HG03039 (cell line): ENCODE measurements at regions not wholly inside any gene's neighbourhood (a gene's known extent, or its start where the extent isn't known, plus 50 kb on each side); places are given as distances from the start of the nearest gene placed in this dataset.
A peak's percentile ranks its signal among the peaks of the same experiment; 100 is the strongest.

Experiments used
- ATAC-seq: cut with Tn5 transposase; IDR thresholded peaks from one replicate; pipeline ENCODE4 v1.9.1; 2021; ENCODE audit warnings: mild to moderate bottlenecking, moderate library complexity; ENCODE audit not compliant: unreplicated experiment

DNA sequence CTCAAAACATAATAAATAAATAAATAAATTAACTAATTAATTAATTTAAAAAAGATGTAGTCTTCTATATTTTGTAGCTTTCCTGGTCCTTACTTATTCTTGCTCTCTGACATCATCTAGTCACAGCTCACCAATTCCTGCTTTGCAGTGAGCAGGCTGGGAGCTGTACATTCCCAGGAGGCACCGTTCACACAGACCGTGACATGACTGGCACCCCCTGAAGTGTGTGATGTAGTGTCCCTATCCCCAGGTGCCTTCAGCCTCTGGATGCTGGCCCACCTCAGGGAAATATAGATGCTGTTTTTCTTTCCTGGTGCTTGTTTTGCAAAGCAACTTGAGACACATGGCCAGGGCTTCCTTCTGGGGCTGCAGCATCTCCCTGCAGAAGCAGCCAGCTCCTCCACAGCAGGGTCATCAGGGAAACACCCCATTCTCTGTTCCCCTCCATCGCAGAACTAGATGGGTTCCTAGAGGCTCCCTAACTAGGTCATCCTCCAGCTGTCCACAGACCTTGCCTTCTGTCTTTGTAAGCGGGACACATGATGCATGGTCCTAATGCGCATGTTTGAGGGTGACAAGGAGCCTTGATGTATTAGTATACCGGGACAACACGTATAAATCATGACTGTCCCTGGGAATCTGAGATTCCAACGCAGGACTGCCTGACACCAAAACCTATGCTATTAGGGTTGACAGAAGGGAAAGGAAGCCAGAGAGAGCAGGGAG is 76.4 kb downstream of the RHOB start:
- no peak for ATAC-seq

DNA sequence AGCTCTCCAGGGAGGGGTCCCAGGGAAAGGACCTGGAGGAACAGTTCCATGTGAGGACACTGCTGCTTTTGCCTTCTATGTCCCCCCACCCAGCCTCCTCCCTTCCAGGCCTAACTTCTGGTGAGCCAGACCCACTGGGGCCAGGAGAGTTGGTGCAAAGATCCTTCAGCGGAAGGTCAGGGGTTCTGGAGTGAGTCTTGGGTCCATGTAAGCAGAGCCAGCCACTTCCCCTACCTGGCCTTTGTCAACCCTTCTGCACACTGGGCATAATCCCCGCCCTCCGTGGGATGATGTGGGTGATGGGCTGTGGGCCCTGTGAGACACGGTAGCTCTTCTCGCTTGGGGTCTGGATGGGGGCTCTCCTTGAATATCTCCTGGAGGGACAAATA is 76.9 kb downstream of the RHOB start:
- no peak for ATAC-seq

DNA sequence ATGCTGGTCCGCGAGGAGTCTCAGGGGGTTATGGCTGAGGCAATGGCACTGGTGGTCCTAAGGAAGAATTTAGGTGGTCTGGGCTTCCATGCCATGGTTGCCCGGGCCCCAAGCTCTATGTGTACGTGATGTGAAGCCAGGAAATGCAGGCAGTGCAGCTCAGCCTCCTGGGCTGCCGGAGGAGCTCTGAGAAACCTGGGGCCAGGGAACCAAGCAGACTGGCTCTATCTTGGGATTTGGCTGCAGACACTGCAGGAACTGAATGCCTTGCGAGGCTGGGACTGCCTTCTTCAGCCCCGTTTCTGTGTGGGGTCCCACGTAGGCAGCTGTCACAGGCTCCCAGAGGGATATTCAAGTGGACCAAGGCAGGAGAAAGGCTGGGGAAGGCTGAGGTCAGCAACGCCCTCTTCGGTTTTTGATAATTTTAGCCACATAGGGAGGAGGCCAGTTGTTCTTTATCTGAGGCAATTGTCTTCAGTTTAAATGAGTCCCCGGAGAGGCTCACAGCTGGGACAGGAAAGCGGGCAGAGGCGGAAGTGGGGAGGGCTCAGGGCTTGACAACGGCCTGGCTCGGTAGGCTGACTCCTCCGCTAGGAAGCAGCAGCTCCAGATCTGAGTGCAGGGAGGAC is 77.7 kb downstream of the RHOB start:
- peak; percentile 58 for ATAC-seq

GRCh38 chr2:20525041-20526035 is 78.5 kb downstream of the RHOB start:
- peak; percentile 86 for ATAC-seq

GRCh38 chr2:20526160-20526559 is 79.3 kb downstream of the RHOB start:
- ATAC-seq, result no peak

GRCh38 chr2:20526708-20527107 is 79.8 kb downstream of the RHOB start:
- no peak for ATAC-seq

DNA sequence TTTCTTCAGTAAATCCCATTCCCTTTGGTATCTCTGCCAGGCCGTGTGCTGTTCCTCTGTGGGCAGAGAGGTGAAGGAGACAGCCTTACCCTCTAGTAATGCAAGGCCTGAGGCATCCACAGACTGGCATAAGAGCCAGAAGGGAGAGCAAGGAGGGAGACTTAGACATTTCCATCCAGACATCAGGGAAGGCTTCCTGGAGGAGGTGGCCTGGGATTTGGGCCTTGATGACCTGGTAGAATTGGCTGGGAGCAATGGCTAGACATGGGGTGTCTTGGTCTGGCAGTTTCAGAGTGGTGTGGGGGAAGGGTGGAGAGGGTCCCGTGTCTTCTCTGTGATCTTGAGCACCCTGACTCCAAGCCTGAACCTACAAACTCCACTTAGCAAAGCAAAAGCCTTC is 81.8 kb downstream of the RHOB start:
- ATAC-seq, result no peak

- no peak for ATAC-seq
Observed at GRCh38 chr2:20530520-20530919, 83.6 kb downstream of the RHOB start.

DNA sequence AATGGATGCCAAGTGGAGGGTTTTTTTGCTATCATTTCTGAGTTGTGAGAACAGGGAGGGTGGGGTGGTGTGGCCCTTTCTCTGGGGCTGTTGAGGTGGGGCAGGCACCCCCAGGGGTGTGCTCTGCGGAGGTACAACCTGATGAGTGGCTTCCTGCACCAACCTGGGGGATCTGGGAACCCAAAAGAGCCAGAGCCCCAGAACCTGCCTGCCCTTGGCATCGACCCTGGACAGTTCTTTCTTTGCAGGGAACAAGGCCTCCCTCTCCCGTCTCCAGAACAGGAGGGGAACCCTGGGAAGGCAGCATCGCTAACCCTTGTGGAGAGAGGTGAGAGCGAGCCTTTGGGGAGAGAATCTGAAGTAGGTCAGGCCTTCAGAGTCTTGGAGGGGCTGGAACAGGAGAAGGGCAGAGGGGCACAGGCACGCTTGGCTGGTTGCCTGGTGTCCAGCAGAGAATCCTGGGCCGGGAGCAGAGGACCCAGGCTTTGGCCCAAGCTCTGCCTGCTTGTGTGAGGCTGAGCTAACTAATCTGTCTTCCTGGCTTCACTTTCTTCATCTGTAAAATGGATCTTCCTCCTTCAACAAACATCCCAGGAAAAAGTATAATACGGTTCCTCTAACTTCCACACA is 84.9 kb downstream of the RHOB start:
- ATAC-seq, result no peak

DNA sequence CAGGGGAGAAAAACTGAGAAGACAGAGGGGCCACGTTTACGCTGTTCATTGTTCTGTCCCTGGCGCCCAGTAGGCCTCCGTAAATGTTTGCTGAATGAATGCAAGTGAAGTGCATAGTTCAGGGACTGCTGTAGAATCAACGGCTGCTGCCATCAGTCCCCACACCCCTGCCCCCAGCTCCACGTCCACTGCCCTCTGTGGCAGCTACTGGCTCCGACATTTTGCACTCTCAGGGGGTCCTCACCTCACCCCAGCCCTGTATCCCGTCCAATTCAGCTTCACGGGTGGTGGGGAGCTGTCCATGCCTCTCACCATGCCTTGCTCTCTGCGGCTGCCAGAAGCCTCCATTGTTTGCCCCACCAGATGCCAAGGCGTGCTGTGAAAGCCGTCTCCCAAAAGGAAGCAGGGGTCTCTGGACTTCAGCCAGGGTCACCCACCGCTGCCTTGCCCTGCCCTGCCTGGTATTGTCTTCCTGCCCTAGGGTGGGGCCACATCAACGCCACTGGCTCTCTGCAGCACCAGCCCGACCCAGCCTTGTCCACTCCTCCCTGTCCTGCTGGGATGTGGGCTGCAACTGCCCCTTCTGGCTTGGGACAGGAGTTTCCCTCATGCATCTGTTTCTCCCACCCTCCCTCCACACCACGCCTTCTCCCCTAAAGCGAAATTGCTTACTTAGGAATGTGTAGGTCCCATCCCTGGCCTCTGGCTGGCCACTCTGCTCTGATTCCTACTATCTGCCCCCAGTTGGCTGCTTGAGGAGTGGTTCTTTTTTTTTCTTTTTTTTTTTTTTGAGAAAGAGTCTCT is 86.0 kb downstream of the RHOB start:
- no peak for ATAC-seq

DNA sequence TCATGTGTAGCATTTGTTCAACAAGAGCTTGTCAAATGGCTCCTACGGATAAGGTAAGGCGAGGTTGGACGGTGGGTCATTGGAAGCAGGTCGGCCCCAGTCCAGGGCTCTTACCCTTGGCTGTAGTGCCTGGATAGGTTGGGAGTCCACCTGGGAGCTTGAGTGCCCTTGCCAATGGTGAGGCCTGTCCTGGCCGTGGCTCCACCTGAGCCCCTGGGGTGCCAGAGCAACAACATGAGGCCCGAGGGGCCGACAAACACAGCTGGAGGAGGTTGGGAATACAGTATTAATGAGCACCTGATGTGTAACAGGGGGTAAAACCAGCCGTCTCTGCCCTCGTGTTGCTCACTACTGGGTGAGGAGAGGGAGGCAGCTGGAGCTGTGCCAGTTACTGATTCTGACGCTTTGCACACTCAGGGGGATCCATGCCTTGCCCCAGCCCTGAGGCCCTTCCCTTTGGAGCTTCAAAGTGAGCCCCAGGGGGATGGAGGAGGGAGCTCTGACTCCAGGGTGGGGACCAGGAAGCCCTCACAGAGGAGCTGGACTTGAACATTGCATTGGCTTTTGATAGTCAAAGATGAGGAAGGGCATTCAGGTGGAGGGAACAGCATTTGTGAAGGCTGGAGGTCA is 87.2 kb downstream of the RHOB start:
- no peak for ATAC-seq

DNA sequence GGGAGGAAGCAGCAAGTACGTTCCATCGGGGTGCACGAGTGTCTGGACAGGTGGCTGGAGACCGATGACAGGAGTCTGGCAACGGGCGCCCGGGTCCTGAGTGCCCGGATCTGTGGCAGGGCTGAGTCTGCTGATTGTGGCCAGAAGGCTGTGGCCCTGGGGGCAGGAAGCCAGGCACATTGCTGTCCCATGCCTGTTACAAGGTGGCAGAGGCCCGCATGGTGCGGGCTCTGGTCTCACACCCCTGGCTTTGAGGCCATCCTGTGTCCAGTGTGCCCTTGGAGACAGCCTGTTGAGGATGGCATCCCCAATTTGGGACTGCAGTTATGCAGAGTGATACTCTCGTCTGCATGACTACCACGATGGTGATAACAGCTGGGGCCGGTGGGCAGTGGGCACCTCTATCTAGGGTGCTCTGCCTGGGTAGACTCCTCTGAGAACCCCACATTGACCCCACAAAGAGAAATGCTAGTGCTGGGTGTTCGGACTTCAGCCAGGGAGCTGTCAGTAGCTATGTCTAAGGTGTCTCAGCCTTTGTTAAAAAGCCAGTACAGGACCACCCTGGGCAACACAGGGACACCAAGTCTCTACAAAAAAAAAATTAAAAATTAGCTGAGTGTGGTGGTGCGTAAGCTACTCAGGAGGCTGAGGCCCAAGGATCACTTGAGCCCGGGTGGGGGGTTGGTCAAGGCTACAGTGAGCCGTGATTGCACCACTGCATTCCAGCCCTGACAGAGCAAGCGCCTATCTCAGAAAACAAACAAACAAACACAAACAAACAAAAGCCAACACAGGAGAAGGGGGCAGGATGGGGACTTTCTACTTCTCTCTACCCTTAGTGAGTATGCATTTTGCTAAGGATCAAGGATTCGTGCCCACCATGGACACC is 88.3 kb downstream of the RHOB start:
- no peak for ATAC-seq

- no peak for ATAC-seq
Observed at GRCh38 chr2:20536619-20537422, 89.9 kb downstream of the RHOB start.

DNA sequence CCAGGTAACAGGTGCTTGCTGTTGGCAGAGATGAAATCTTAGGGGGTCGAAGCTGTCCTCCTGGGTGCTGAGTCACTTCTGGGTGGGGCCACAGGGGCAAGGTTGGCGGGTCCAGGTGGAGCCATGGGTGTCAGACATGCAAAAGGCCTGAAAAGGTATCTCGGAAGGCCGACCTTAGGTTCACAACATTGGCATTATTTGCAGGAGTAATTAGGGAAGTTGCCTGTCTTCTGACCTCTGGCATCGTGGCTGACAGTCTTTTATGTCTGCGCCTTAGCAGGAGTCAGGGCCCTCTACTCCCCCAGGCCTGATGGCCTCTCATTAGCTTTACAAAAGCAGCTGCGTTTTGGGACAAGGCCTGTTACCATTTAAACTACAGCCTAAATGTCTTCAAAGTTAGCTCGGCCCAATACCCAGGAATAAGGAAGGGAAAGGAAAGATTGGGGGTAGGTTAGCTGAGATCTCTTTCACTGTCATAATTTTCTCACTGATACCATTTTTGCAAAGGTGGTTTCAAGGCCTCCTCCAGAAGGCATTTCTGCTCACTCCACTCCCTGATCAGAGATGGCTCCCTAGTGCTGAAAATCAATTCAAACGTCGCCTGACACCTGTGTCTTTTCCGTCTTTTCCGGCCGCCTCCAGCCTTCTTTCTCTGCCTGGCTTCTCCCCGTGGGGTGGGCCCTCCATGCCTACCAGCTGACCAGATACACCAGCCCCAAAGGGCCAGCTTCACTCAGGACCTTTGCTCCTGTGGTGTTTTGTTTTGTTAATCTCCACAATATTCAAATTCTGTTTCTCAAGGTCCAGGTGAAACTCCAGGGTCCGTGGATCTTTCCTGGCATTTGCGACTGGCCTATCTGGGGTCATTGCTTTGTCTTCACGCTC is 90.8 kb downstream of the RHOB start:
- ATAC-seq, result no peak

DNA sequence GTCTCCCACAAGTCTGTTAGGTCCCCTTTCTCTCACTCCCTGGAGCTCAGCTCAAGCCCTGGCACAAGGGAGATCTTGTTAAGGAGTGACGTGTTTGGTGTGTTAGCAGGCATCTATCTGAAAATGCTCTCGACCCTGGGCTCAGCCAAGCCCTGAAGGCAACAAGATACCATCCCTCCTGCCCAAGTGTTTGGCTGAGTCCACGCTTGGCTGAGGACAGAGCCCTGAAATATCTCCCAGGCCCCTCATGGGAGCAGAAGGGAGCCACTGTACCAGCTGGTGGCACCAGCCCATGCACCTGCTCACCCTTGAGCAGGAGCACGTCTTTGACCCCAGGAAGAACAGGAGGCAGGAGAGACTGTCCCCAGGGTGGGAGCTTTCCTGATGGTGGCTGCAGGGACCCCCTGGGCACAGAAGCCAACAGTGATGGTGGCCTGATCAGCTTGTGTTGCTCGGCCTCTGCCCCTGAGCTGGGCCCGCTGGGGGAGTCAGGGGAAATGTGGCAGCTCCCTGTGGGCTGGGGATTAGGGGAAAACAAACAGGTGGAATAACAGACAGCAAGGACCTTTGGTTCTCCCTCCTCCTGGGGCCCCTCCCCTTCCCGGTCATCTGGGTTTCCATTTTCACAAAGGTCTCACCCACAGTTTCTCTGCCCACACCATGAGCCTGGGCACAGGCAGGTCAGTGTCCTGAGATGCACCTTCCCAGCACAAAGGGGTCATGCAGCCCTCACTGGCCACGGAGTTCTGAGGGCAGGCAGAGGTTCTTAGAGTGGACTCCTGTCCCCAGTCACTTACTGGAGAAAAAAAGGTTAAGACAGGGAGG is 91.6 kb downstream of the RHOB start:
- ATAC-seq, result no peak

DNA sequence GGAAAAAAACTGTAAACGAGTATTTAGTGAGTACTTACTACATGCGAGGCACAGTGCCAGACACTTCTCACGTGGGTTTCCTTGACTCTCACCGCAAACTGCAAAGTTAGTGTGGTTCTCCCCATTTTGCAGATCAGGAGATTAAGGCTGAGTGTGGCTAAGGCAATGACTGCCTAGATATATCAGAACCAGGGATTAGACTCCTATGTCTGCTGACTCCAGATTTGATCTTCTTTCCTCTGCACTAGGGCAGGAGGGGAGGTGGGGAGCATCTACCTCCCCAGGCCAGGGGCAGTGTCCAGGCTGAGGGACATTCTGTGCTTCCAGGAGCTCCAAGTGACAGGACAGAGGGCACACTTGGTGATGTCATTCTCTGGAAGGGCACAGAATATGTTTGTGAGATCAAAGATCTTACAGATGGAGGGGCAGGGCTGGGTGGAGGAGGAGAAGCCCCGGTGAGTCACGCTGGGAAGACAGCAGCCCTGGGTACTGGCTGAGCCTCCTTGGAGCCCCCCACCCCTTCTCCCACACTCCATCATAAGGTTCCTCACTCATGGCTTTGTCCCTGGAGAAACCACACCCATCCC is 92.4 kb downstream of the RHOB start:
- ATAC-seq, result no peak
